HepG2 (cell line): ENCODE measurements at regions not wholly inside any gene's neighbourhood (a gene's known extent, or its start where the extent isn't known, plus 50 kb on each side); places are given as distances from the start of the nearest gene placed in this dataset.

ENCODE experiments used
- FOXA1 ChIP-seq, 2 experiments: fragments of 450-650 bp in 1 of 2; sonication (generic) in 1 of 2; formaldehyde crosslinking in 1 of 2; IDR thresholded peaks; 2 replicates each; pipeline versions ENCODE4 v1.4.0 to v1.6.1; 2016 to 2020; ENCODE audit warnings: missing genetic modification reagents in 1 of 2
- FOXK2 ChIP-seq: fragments of 450-650 bp; IDR thresholded peaks from 2 replicates; pipeline ENCODE4 v1.6.1; 2016
- HNF4A ChIP-seq: sonication (generic); formaldehyde crosslinking; IDR thresholded peaks from 2 replicates; pipeline ENCODE4 v1.4.0; 2020; ENCODE audit warnings: missing genetic modification reagents
- IRF2 ChIP-seq: IDR thresholded peaks from 2 replicates; pipeline ENCODE4 v1.6.1; 2018; ENCODE audit warnings: missing genetic modification reagents, missing compliant biosample characterization
- JUND ChIP-seq: sonication (generic); formaldehyde crosslinking; IDR thresholded peaks from 2 replicates; pipeline ENCODE4 v1.8.0; 2022; ENCODE audit warnings: mild to moderate bottlenecking, missing genetic modification reagents
- MATR3 ChIP-seq: sonication (generic); formaldehyde crosslinking; IDR thresholded peaks from 2 replicates; pipeline ENCODE4 v1.4.0; 2020; ENCODE audit warnings: missing genetic modification reagents
- TAF15 ChIP-seq: fragments of 200-400 bp; formaldehyde crosslinking; IDR thresholded peaks from one replicate; pipeline ENCODE4 v1.6.1; 2018; ENCODE audit warnings: mild to moderate bottlenecking, low read depth, low read length; ENCODE audit not compliant: poor library complexity, severe bottlenecking
- TRIM24 ChIP-seq: sonication (generic); formaldehyde crosslinking; IDR thresholded peaks from 2 replicates; pipeline ENCODE4 v1.8.0; 2022; ENCODE audit warnings: mild to moderate bottlenecking, missing genetic modification reagents
- ZNF781 ChIP-seq: sonication (generic); formaldehyde crosslinking; IDR thresholded peaks from 2 replicates; pipeline ENCODE4 v1.5.1; 2020; ENCODE audit warnings: borderline replicate concordance, mild to moderate bottlenecking, missing genetic modification reagents; ENCODE audit errors: not compliant biosample characterization
- TF ChIP-seq, protein P1 (sequence below): sonication (generic); formaldehyde crosslinking; IDR thresholded peaks from 2 replicates; pipeline ENCODE4 v1.4.0; 2020; ENCODE audit warnings: mild to moderate bottlenecking, missing genetic modification reagents
- TF ChIP-seq, protein P2 (sequence below): sonication (generic); formaldehyde crosslinking; IDR thresholded peaks from 2 replicates; pipeline ENCODE4 v1.5.0; 2020; ENCODE audit warnings: mild to moderate bottlenecking, missing genetic modification reagents, moderate library complexity
- TF ChIP-seq, protein P3 (sequence below): sonication (generic); formaldehyde crosslinking; IDR thresholded peaks from 2 replicates; pipeline ENCODE4 v1.9.0; 2021; ENCODE audit warnings: missing genetic modification reagents, borderline replicate concordance

DNA sequence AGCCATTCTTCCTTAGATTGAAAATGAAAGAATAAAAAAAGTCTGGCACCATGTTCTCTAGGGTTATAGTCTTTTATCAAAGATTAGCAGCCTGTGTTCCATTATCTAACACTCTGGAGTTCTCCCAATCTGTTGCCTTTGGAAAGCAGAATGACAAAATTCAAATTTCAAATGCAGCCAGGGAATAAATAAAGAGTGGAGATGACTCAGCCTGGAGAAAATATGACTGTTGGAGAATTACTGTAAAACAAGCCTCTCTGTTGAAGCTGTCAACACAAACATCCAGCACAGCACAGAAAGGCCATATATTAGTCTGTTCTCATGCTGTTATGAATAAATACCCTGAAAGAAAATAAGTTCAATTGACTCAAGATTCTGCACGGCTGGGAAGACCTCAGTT is 650.5 kb upstream of the SLC10A2 start:
- TF ChIP-seq, protein P1, sequence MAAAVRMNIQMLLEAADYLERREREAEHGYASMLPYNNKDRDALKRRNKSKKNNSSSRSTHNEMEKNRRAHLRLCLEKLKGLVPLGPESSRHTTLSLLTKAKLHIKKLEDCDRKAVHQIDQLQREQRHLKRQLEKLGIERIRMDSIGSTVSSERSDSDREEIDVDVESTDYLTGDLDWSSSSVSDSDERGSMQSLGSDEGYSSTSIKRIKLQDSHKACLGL (CRISPR knock-in tag) = no peak
- no peak for TF ChIP-seq ZNF781 (CRISPR knock-in tag)
- no peak for TF ChIP-seq FOXA1 (IDR thresholded peaks at IDR 0.05)
- TF ChIP-seq FOXA1 (CRISPR knock-in tag; IDR thresholded peaks at IDR 0.05) = no peak
- TF ChIP-seq IRF2 = no peak
- no peak for TF ChIP-seq FOXK2
- TF ChIP-seq, protein P2, sequence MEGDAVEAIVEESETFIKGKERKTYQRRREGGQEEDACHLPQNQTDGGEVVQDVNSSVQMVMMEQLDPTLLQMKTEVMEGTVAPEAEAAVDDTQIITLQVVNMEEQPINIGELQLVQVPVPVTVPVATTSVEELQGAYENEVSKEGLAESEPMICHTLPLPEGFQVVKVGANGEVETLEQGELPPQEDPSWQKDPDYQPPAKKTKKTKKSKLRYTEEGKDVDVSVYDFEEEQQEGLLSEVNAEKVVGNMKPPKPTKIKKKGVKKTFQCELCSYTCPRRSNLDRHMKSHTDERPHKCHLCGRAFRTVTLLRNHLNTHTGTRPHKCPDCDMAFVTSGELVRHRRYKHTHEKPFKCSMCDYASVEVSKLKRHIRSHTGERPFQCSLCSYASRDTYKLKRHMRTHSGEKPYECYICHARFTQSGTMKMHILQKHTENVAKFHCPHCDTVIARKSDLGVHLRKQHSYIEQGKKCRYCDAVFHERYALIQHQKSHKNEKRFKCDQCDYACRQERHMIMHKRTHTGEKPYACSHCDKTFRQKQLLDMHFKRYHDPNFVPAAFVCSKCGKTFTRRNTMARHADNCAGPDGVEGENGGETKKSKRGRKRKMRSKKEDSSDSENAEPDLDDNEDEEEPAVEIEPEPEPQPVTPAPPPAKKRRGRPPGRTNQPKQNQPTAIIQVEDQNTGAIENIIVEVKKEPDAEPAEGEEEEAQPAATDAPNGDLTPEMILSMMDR (CRISPR knock-in tag) = no peak
- TF ChIP-seq JUND (CRISPR knock-in tag) = no peak
- no peak for TF ChIP-seq MATR3 (CRISPR knock-in tag)
- TF ChIP-seq, protein P3, sequence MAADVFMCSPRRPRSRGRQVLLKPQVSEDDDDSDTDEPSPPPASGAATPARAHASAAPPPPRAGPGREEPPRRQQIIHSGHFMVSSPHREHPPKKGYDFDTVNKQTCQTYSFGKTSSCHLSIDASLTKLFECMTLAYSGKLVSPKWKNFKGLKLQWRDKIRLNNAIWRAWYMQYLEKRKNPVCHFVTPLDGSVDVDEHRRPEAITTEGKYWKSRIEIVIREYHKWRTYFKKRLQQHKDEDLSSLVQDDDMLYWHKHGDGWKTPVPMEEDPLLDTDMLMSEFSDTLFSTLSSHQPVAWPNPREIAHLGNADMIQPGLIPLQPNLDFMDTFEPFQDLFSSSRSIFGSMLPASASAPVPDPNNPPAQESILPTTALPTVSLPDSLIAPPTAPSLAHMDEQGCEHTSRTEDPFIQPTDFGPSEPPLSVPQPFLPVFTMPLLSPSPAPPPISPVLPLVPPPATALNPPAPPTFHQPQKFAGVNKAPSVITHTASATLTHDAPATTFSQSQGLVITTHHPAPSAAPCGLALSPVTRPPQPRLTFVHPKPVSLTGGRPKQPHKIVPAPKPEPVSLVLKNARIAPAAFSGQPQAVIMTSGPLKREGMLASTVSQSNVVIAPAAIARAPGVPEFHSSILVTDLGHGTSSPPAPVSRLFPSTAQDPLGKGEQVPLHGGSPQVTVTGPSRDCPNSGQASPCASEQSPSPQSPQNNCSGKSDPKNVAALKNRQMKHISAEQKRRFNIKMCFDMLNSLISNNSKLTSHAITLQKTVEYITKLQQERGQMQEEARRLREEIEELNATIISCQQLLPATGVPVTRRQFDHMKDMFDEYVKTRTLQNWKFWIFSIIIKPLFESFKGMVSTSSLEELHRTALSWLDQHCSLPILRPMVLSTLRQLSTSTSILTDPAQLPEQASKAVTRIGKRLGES (CRISPR knock-in tag) = no peak
- no peak for TF ChIP-seq HNF4A (CRISPR knock-in tag)
- TF ChIP-seq TAF15 = no peak
- TF ChIP-seq TRIM24 = no peak
